ENCODE measurements at regions not wholly inside any gene's neighbourhood (a gene's known extent, or its start where the extent isn't known, plus 50 kb on each side); places are given as distances from the start of the nearest gene placed in this dataset.

DNA sequence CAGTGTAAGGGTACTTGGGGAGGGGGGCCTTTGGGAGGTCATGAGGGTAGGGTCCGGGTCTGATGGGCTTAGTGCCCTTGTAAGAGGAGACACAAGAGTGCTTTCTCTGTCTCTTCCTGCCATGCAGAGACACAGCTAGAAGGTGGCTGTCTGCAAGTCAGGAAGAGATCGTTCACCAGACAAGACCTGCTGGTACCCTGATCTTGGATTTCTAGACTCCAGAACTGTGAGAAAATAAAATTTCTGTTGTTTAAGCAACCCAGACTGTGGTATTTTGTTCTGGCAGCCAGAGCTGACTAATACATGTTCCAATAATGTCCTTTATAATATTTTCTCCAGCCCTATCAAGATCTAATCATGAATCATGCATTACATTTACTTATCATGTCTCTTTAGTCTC is 130.0 kb upstream of the VEPH1 start:
- no peak for DNase-seq
- Histone ChIP-seq H3T11ph (ENCODE audit: low read length) (no peak overlapping the region), H4K91ac (ENCODE audit: insufficient read length, low read depth, low read length) (no peak overlapping the region), H3K79me2 (ENCODE audit: insufficient read depth, low read length) (no peaks in the 10 kb centered on the region), H4K8ac (replicated peaks; ENCODE audit: insufficient read length, low read depth, low read length) (no peak overlapping the region), H3K4me1 (ENCODE audit: insufficient read depth, low read length) (no peaks in the 10 kb centered on the region), H3K9me3 (ENCODE audit: control insufficient read depth, low read depth, low read length) (no peaks in the 10 kb centered on the region), H2AFZ (ENCODE audit: low read length) (no peak overlapping the region), H3K9ac (ENCODE audit: extremely low read depth, insufficient read length, low read length) (no peak overlapping the region), H3K4me2 (ENCODE audit: insufficient read depth, insufficient read length, low read length) (no peak overlapping the region), H3K56ac (ENCODE audit: insufficient read length, low read depth, low read length) (no peak overlapping the region), H3K79me1 (ENCODE audit: insufficient read depth, low read depth, low read length, poor library complexity, severe bottlenecking) (no peaks in the 10 kb centered on the region), H3K27me3 (ENCODE audit: insufficient read depth, low read length) (no peaks in the 10 kb centered on the region), H3K23ac (ENCODE audit: insufficient read length, low read depth, low read length) (no peak overlapping the region), H2BK12ac (ENCODE audit: insufficient read length, low read depth, low read length) (no peak overlapping the region), H4K5ac (ENCODE audit: insufficient read length, low read depth, low read length) (no peak overlapping the region), H2BK5ac (ENCODE audit: insufficient read length, low read length) (no peak overlapping the region), H3K23me2 (ENCODE audit: insufficient read length, low read depth, low read length, poor library complexity, severe bottlenecking) (no peaks in the 10 kb centered on the region), H3K14ac (ENCODE audit: insufficient read depth, low read length) (no peak overlapping the region), H2BK15ac (ENCODE audit: low read depth, low read length) (no peak overlapping the region), H3K18ac (ENCODE audit: insufficient read length, low read depth, low read length) (no peak overlapping the region), H4K20me1 (ENCODE audit: control insufficient read depth, insufficient read depth, insufficient read length) (no peaks in the 10 kb centered on the region), H2BK120ac (ENCODE audit: low read depth, low read length, poor library complexity, severe bottlenecking) (no peak overlapping the region), H3K4ac (ENCODE audit: low read depth, low read length) (no peak overlapping the region), H3K27ac (ENCODE audit: insufficient read length, low read depth, low read length) (no peak overlapping the region), H2AK5ac (ENCODE audit: insufficient read length, low read length) (no peak overlapping the region), H2BK20ac (ENCODE audit: low read depth, low read length, poor library complexity, severe bottlenecking) (no peak overlapping the region)
- Mint-ChIP-seq H3K27ac (no peak overlapping the region), H3K27me3 (ENCODE audit: low read depth) (no peaks in the 10 kb centered on the region; the same call in 1 of the 2 replicates), H3K9me3 (peaks cover 6 to 18% of the 10 kb centered on the region in 2 experiments; a peak in 4 of 5 replicates), H3K36me3 (ENCODE audit: insufficient read depth in 1 of 3, low read depth in 3 of 3) (peaks cover 0 to 8% (median 0%) of the 10 kb centered on the region in 3 experiments; a peak in 3 of 7 replicates), H3K4me3 (no peak overlapping the region), H3K4me1 (peaks cover 0 to 6% of the 10 kb centered on the region in 2 experiments; a peak in 1 of 4 replicates)
- TF ChIP-seq, protein P1, sequence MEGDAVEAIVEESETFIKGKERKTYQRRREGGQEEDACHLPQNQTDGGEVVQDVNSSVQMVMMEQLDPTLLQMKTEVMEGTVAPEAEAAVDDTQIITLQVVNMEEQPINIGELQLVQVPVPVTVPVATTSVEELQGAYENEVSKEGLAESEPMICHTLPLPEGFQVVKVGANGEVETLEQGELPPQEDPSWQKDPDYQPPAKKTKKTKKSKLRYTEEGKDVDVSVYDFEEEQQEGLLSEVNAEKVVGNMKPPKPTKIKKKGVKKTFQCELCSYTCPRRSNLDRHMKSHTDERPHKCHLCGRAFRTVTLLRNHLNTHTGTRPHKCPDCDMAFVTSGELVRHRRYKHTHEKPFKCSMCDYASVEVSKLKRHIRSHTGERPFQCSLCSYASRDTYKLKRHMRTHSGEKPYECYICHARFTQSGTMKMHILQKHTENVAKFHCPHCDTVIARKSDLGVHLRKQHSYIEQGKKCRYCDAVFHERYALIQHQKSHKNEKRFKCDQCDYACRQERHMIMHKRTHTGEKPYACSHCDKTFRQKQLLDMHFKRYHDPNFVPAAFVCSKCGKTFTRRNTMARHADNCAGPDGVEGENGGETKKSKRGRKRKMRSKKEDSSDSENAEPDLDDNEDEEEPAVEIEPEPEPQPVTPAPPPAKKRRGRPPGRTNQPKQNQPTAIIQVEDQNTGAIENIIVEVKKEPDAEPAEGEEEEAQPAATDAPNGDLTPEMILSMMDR (conservative IDR thresholded peaks at IDR 0.05), result no peak
- no CpG with 5 or more reads among the region's 2 CpGs for WGBS (ENCODE audit: extremely low coverage, insufficient read length, low lambda C conversion rate)

All from H9 (cell line).